Osteocyte (in vitro differentiated cells): ENCODE measurements at regions not wholly inside any gene's neighbourhood (a gene's known extent, or its start where the extent isn't known, plus 50 kb on each side); places are given as distances from the start of the nearest gene placed in this dataset.
"Not testable (repeated sequence)": the region's sequence is repeated elsewhere in the genome, so short reads cannot be mapped to it uniquely, and the experiment has no call there.

Source experiments
- DNase-seq: peaks from one replicate; pipeline ENCODE4 v3.0.0; 2021; ENCODE audit warnings: mixed read lengths; ENCODE audit not compliant: unreplicated experiment; ENCODE audit errors: extremely low spot score
- H3K27ac Mint-ChIP-seq: one replicate; pipeline ENCODE4 v1.8.0; 2021; ENCODE audit warnings: mild to moderate bottlenecking, mixed read lengths; ENCODE audit not compliant: unreplicated experiment
- H3K27me3 Mint-ChIP-seq: one replicate; pipeline ENCODE4 v1.8.0; 2021; ENCODE audit warnings: mixed read lengths; ENCODE audit not compliant: unreplicated experiment
- H3K36me3 Mint-ChIP-seq: one replicate; pipeline ENCODE4 v1.8.0; 2021; ENCODE audit warnings: mixed read lengths; ENCODE audit not compliant: unreplicated experiment
- H3K4me1 Mint-ChIP-seq: one replicate; pipeline ENCODE4 v1.8.0; 2021; ENCODE audit warnings: mixed read lengths; ENCODE audit not compliant: unreplicated experiment
- H3K4me3 Mint-ChIP-seq: one replicate; pipeline ENCODE4 v1.8.0; 2021; ENCODE audit warnings: mild to moderate bottlenecking, moderate library complexity, mixed read lengths; ENCODE audit not compliant: unreplicated experiment
- H3K9me3 Mint-ChIP-seq: one replicate; pipeline ENCODE4 v1.8.0; 2021; ENCODE audit warnings: mixed read lengths; ENCODE audit not compliant: unreplicated experiment
- TF ChIP-seq, protein P1 (sequence below): fragments of 200-600 bp; sonication (generic); IDR thresholded peaks from 2 replicates; pipeline ENCODE4 v1.5.0; 2021; ENCODE audit warnings: antibody characterized with exemption, mild to moderate bottlenecking, moderate library complexity

DNA sequence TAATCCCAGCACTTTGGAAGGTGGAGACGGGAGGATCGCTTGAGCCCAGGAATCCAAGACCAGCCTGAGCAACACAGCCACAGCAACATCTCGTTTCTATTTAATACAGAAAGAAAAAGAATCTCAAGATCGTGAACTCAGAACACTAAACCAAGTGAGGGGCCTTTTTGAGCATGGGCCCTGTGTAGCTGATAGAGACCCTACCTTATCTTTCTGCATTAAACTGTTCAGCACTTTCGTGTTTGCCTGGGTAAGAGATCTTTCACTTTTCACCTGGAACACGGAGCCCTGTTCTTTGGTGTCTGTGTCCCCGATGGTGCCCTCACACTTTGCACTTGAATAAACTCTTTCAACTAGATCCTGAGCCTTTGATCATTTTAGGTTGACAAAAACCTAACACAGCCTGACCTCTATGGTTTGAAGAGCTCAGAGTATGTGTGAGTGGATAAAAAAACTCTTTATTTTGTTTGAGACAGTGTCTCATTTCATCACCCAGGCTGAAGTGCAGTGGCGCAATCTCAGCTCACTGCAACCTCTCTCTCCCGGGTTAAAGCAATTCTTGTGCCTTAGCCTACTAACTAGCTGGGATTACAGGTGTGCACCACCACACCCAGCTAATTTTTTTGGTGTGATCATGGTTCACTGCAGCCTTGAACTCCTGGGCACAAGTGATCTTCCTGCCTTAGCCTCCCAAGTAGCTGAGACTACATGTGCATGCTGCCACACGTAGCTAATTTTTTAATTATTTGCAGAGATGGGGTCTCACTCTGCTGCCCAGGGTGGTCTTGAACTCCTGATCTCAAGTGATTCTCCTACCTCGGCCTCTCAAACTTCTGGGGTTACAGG lies 83.8 kb upstream of the GRIN2A start:
- H3K27me3 Mint-ChIP-seq, result no peaks in the 10 kb centered on the region
- TF ChIP-seq, protein P1, sequence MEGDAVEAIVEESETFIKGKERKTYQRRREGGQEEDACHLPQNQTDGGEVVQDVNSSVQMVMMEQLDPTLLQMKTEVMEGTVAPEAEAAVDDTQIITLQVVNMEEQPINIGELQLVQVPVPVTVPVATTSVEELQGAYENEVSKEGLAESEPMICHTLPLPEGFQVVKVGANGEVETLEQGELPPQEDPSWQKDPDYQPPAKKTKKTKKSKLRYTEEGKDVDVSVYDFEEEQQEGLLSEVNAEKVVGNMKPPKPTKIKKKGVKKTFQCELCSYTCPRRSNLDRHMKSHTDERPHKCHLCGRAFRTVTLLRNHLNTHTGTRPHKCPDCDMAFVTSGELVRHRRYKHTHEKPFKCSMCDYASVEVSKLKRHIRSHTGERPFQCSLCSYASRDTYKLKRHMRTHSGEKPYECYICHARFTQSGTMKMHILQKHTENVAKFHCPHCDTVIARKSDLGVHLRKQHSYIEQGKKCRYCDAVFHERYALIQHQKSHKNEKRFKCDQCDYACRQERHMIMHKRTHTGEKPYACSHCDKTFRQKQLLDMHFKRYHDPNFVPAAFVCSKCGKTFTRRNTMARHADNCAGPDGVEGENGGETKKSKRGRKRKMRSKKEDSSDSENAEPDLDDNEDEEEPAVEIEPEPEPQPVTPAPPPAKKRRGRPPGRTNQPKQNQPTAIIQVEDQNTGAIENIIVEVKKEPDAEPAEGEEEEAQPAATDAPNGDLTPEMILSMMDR, result no peak

DNA sequence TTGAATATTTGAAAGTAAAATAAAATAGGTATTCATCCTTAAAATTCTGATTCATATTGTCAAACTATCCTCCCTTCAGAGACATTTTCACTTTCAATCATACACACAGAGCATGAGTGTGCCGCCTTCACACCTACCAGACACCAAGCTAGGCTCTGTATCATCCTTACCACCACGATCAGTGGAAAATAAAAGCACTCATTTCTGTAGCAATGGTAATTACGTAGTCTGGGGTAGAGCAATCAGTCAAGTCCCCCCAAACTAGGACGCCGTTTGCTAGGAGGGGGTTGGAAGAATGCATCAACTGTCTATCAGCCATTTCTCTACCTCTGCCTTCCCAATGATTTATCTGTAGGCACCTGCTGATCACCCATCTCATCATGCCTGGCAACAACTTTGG lies 84.6 kb upstream of the GRIN2A start:
- H3K4me1 Mint-ChIP-seq, result no peaks in the 10 kb centered on the region
- no peak overlapping the region for H3K27ac Mint-ChIP-seq
- TF ChIP-seq, protein P1, result no peak
- DNase-seq, result no peak
- H3K9me3 Mint-ChIP-seq, result peaks cover 16% of the 10 kb centered on the region
- no peaks in the 10 kb centered on the region for H3K36me3 Mint-ChIP-seq
- no peaks in the 10 kb centered on the region for H3K27me3 Mint-ChIP-seq
- no peak overlapping the region for H3K4me3 Mint-ChIP-seq

More for the DNA sequence above, 83.8 kb upstream of the GRIN2A start:
- no peaks in the 10 kb centered on the region for H3K4me1 Mint-ChIP-seq
- no peak overlapping the region for H3K4me3 Mint-ChIP-seq
- peaks cover 16% of the 10 kb centered on the region for H3K9me3 Mint-ChIP-seq
- no peak for DNase-seq
- no peaks in the 10 kb centered on the region for H3K36me3 Mint-ChIP-seq
- H3K27ac Mint-ChIP-seq, result no peak overlapping the region

DNA sequence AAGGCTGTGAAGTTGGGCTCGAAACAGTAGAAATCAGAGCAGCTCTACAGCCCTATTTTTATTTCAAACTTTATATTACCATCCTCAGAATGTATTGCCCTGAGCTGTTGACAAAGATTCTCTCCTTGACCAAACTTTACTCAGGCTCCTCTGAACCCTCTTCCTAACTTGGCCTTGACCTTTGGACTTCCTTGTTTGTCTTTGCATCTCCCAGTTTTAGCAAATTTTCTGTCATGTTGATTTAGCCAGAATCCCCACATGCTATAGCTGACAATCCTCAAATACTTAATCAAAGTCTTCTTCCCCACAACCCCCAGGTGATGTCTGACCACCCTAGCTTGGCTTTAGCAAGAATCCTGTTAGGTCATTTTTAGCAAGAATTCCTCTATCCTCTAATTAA lies 87.4 kb upstream of the GRIN2A start:
- TF ChIP-seq, protein P1, result no peak
- no peaks in the 10 kb centered on the region for H3K27me3 Mint-ChIP-seq
- no peak for DNase-seq

DNA sequence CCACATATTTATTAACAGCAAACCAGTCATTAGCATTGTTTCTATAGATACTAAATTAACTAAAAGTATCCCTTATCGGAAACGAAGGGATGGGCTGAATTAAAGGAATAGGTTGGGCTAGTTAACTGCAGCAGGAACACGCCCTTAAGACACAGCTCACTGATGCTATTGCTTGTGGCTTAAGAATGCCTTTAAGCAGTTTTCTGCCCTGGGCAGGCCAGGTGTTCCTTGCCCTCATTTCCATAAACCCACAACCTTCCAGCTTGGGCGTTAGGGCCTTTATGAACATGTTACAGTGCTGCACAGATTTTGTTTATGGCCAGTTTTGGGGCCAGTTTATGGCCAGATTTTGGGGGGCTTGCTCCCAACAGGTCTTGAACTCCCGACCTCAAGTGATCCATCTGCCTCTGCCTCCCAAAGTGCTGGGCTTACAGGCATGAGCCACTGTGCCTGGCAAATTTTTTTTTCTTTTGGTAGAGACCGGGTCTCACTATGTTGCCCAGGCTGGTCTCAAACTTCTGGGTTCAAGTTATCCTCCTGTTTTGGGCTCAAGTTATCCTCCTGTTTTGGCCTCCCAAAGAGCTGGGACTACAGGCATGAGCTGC lies 90.1 kb upstream of the GRIN2A start:
- not testable (repeated sequence) for DNase-seq, H3K27ac Mint-ChIP-seq, H3K27me3 Mint-ChIP-seq, H3K4me1 Mint-ChIP-seq, H3K4me3 Mint-ChIP-seq, H3K36me3 Mint-ChIP-seq
- peaks cover 21% of the 10 kb centered on the region for H3K9me3 Mint-ChIP-seq

More for the DNA sequence above, 87.4 kb upstream of the GRIN2A start:
- Mint-ChIP-seq H3K4me3 (no peak overlapping the region), H3K36me3 (no peaks in the 10 kb centered on the region), H3K4me1 (no peaks in the 10 kb centered on the region), H3K27ac (no peak overlapping the region), H3K9me3 (peaks cover 16% of the 10 kb centered on the region)

DNA sequence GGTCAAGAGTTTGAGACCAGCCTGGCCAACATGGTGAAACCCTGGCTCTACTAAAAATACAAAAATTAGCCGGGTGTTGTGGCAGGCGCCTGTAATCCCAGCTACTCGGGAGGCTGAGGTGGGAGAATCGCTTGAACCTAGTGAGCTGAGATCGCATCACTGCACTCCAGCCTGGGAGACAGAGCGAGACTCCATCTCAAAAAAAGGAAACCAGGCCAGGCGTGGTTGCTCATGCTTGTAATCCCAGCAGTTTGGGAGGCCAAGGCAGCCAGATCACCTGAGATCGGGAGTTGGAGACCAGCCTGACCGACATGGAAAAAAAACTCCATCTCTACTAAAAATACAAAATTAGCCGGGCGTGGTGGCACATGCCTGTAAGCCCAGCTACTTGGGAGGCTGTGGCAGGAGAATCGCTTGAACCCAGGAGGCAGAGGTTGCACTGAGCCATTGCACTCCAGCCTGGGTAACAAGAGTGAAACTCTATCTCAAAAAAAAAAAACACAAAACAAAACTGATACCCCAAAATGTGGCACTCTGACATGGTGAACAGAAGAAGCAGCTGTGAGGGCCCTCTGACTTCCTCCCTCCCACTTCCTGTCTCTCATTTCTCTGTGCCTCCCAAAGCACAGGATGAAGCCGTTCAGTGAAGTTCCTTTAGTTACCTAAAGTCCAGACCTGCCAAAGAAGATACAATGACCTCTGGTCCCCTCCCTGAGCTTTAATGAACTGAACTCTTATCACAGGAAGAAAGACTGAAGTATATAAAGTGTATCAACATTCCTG lies 93.2 kb upstream of the GRIN2A start:
- H3K27ac Mint-ChIP-seq, H3K4me3 Mint-ChIP-seq, H3K27me3 Mint-ChIP-seq, DNase-seq, H3K4me1 Mint-ChIP-seq, H3K36me3 Mint-ChIP-seq: not testable (repeated sequence)
- H3K9me3 Mint-ChIP-seq, result peaks cover 14% of the 10 kb centered on the region
